GM10847 (cell line): ENCODE measurements at regions not wholly inside any gene's neighbourhood (a gene's known extent, or its start where the extent isn't known, plus 50 kb on each side); places are given as distances from the start of the nearest gene placed in this dataset.

Experiments used
- POLR2A ChIP-seq: IDR thresholded peaks from 2 replicates; pipeline ENCODE4 v1.6.1; 2011; ENCODE audit not compliant: insufficient read length; ENCODE audit errors: extremely low read depth

GRCh38 chr14:101070540-101071492 is 167.3 kb upstream of the RTL1 start:
- no peak for TF ChIP-seq POLR2A

GRCh38 chr14:101071493-101071906 is 168.0 kb upstream of the RTL1 start:
- TF ChIP-seq POLR2A: no peak

GRCh38 chr14:101072070-101072469 is 168.5 kb upstream of the RTL1 start:
- no peak for TF ChIP-seq POLR2A

- no peak for TF ChIP-seq POLR2A
These were observed 169.0 kb upstream of the RTL1 start for GRCh38 chr14:101072531-101072930.

- TF ChIP-seq POLR2A: no peak
These were observed 169.5 kb upstream of the RTL1 start for GRCh38 chr14:101072945-101073597.

- no peak for TF ChIP-seq POLR2A
These were observed 170.1 kb upstream of the RTL1 start for GRCh38 chr14:101073598-101073965.

GRCh38 chr14:101074196-101075024 is 170.9 kb upstream of the RTL1 start:
- TF ChIP-seq POLR2A: no peak

- TF ChIP-seq POLR2A: no peak
These were observed 171.7 kb upstream of the RTL1 start for GRCh38 chr14:101075025-101075800.

- no peak for TF ChIP-seq POLR2A
These were observed 172.4 kb upstream of the RTL1 start for GRCh38 chr14:101075801-101076413.

GRCh38 chr14:101076451-101077198 is 173.1 kb upstream of the RTL1 start:
- no peak for TF ChIP-seq POLR2A

- no peak for TF ChIP-seq POLR2A
These were observed 174.1 kb upstream of the RTL1 start for GRCh38 chr14:101077481-101078074.

GRCh38 chr14:101078170-101078891 is 174.8 kb upstream of the RTL1 start:
- no peak for TF ChIP-seq POLR2A

GRCh38 chr14:101078892-101079221 is 175.3 kb upstream of the RTL1 start:
- TF ChIP-seq POLR2A: no peak
